Endothelial cell of umbilical vein (primary cell): ENCODE measurements at regions not wholly inside any gene's neighbourhood (a gene's known extent, or its start where the extent isn't known, plus 50 kb on each side); places are given as distances from the start of the nearest gene placed in this dataset.

Experiments
- BruUV-seq: library from RNA; stranded (reverse); fragments of 400-500 nt; replicated peaks from 2 replicates; lab custom pipeline; 2021; lab: Mats Ljungman, UMichigan
- CTCF ChIA-PET: fragments of 300-600, 350-600 bp; sonication (Branson Sonifier 250); formaldehyde crosslinking; loops from one replicate; lab custom pipeline; 2021; ENCODE audit warnings: antibody characterized with exemption, inconsistent platforms; lab: Charles Lee
- POLR2A ChIA-PET: fragments of 300-600, 350-600 bp; sonication (Branson Sonifier 250); formaldehyde crosslinking; loops from one replicate; lab custom pipeline; 2021; ENCODE audit warnings: antibody characterized with exemption, inconsistent platforms; lab: Charles Lee
- DNase-seq: peaks from one replicate; pipeline ENCODE4 v3.0.0-alpha.2; 2011; ENCODE audit warnings: low read depth, low spot score
- FAIRE-seq: peaks from 2 replicates; lab custom pipeline; 2011; peaks lifted over from hg19 to GRCh38; lab: Jason Lieb, UNC
- H2AFZ ChIP-seq: 2 replicates; pipeline ENCODE4 v1.6.0; 2012; ENCODE audit warnings: low read depth, low read length, control low read depth, inconsistent platforms
- H3K27ac ChIP-seq: 2 replicates; pipeline ENCODE4 v1.5.1; 2011; ENCODE audit warnings: low read depth, mild to moderate bottlenecking, control low read depth, low read length, moderate library complexity; ENCODE audit not compliant: insufficient read depth
- H3K27me3 ChIP-seq, 2 experiments: 2 replicates each; pipeline versions ENCODE4 v1.6.0 to v1.6.1; 2011; ENCODE audit warnings: low read length in 2 of 2, mixed read lengths in 1 of 2; ENCODE audit not compliant: control insufficient read depth in 2 of 2, insufficient read depth in 2 of 2
- H3K36me3 ChIP-seq, 2 experiments: 2 replicates in 1 of 2; 3 replicates in 1 of 2; pipeline ENCODE4 v1.5.1; 2011; ENCODE audit warnings: low read length in 2 of 2, mild to moderate bottlenecking in 1 of 2, moderate library complexity in 1 of 2; ENCODE audit not compliant: control insufficient read depth in 2 of 2, insufficient read depth in 2 of 2; ENCODE audit errors: extremely low read depth in 1 of 2
- H3K4me1 ChIP-seq: 3 replicates; pipeline ENCODE4 v1.5.1; 2011; ENCODE audit warnings: mild to moderate bottlenecking, low read length; ENCODE audit not compliant: control insufficient read depth, insufficient read depth; ENCODE audit errors: extremely low read depth
- H3K4me2 ChIP-seq: 2 replicates; pipeline ENCODE4 v1.6.1; 2011; ENCODE audit warnings: low read length, control low read depth, mixed read lengths; ENCODE audit not compliant: insufficient read depth
- H3K4me3 ChIP-seq, 3 experiments: fragments of 200-600 bp in 1 of 3; sonication (generic), shearing (Covaris generic) in 1 of 3; replicated peaks in 1 of 3; 2 replicates each; pipeline ENCODE4 v1.5.1; 2011 to 2016; ENCODE audit warnings: control low read depth in 3 of 3, low read length in 3 of 3, mild to moderate bottlenecking in 2 of 3, inconsistent platforms in 1 of 3, low read depth in 1 of 3, moderate library complexity in 1 of 3; ENCODE audit not compliant: insufficient read depth in 1 of 3
- H3K79me2 ChIP-seq: 2 replicates; pipeline ENCODE4 v1.6.0; 2012; ENCODE audit warnings: low read length, inconsistent platforms; ENCODE audit not compliant: control insufficient read depth, insufficient read depth
- H3K9ac ChIP-seq: replicated peaks from 2 replicates; pipeline ENCODE3; 2011; ENCODE audit warnings: low read length, control low read depth; ENCODE audit not compliant: insufficient read depth; ENCODE audit errors: extremely low read depth
- H3K9me1 ChIP-seq: replicated peaks from 3 replicates; pipeline ENCODE4 v1.6.0; 2011; ENCODE audit warnings: mild to moderate bottlenecking, low read length; ENCODE audit not compliant: control insufficient read depth, insufficient read depth; ENCODE audit errors: extremely low read depth
- H3K9me3 ChIP-seq: replicated peaks from 2 replicates; pipeline ENCODE4 v1.5.1; 2012; ENCODE audit warnings: low read length, inconsistent platforms; ENCODE audit not compliant: control insufficient read depth, insufficient read depth
- H4K20me1 ChIP-seq: replicated peaks from 2 replicates; pipeline ENCODE3; 2011; ENCODE audit warnings: mild to moderate bottlenecking, low read length; ENCODE audit not compliant: control insufficient read depth, insufficient read depth; ENCODE audit errors: extremely low read depth
- EZH2 ChIP-seq: IDR thresholded peaks from 2 replicates; pipeline ENCODE4 v1.6.1; 2012; ENCODE audit warnings: borderline replicate concordance, low read depth, mild to moderate bottlenecking, moderate library complexity, low read length, inconsistent platforms; ENCODE audit not compliant: severe bottlenecking
- FOS ChIP-seq: IDR thresholded peaks from 2 replicates; pipeline ENCODE4 v1.6.1; 2011; ENCODE audit warnings: mild to moderate bottlenecking, low read length, moderate library complexity, borderline replicate concordance; ENCODE audit not compliant: insufficient read depth
- GATA2 ChIP-seq: IDR thresholded peaks from 2 replicates; pipeline ENCODE4 v1.7.0; 2011; ENCODE audit warnings: low read depth, mild to moderate bottlenecking, moderate library complexity, mixed read lengths, low read length; ENCODE audit not compliant: insufficient read length, insufficient read depth
- JUN ChIP-seq: IDR thresholded peaks from 2 replicates; pipeline ENCODE4 v1.6.1; 2011; ENCODE audit warnings: borderline replicate concordance, low read depth; ENCODE audit not compliant: insufficient read length, insufficient read depth
- MYC ChIP-seq: IDR thresholded peaks from one replicate; pipeline ENCODE4 v1.6.1; 2011; ENCODE audit warnings: mild to moderate bottlenecking, low read depth, low read length
- POLR2A ChIP-seq: IDR thresholded peaks from 2 replicates; pipeline ENCODE4 v1.6.1; 2012; ENCODE audit warnings: low read depth, mild to moderate bottlenecking, control low read depth, low read length
- POLR2AphosphoS5 ChIP-seq: IDR thresholded peaks from 2 replicates; pipeline ENCODE4 v1.6.1; 2012; ENCODE audit warnings: low read depth, mild to moderate bottlenecking, control low read depth, low read length, moderate library complexity; ENCODE audit not compliant: insufficient read depth
- dilution Hi-C: fragments of 300-500 bp; cut with MboI; formaldehyde crosslinking; loops from one replicate; pipeline ENCODE4 v1.15.0; 2019; ENCODE audit warnings: low sequenced_read_pairs; ENCODE audit not compliant: extremely low pct_ligation_motif_present
- intact Hi-C: fragments of 100-400 bp; cut with micrococcal nuclease; formaldehyde crosslinking; loops from one replicate; pipeline ENCODE4 v1.10.0; 2022
- TF ChIP-seq, protein P1 (sequence below): IDR thresholded peaks from 2 replicates; pipeline ENCODE4 v1.6.1; 2011; ENCODE audit not compliant: insufficient read depth, insufficient read length
- TF ChIP-seq, protein P2 (sequence below), 2 donors: IDR thresholded peaks; 1 replicate in 1 of 2; 2 replicates in 1 of 2; pipeline ENCODE4 v1.5.1; 2011; ENCODE audit warnings: low read length in 2 of 2, mild to moderate bottlenecking in 2 of 2, moderate library complexity in 2 of 2, control low read depth in 1 of 2, inconsistent platforms in 1 of 2, low read depth in 1 of 2; ENCODE audit not compliant: insufficient read depth in 1 of 2; ENCODE audit errors: extremely low read depth in 1 of 2

DNA sequence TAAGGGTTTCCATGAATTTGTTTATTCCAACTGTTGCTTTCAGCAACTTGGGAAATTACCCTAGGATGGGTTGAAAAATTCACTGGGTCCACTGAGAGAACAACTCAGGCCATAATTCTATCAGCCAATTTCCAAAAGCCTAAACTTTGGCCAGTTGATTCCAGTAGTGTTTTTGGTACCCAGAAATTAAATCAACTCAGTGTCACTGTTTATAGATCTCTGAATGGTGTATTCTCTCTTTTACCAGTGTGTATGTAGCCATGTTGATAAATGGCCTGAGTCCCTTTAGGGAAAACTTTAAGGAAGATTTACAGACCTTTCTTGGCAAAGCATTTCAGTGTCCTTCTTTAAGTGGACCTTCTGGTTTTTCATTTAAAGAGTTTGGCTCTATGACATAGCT, 636.4 kb downstream of the OTOL1 start:
- Histone ChIP-seq H2AFZ (no peak overlapping the region), H3K79me2 (no peaks in the 10 kb centered on the region), H3K9me3 (no peaks in the 10 kb centered on the region), H3K36me3 (no peaks in the 10 kb centered on the region), H3K9me1 (no peaks in the 10 kb centered on the region), H3K9ac (no peak overlapping the region), H3K4me3 (no peak overlapping the region), H3K4me2 (no peak overlapping the region), H3K4me1 (no peaks in the 10 kb centered on the region), H3K27ac (no peak overlapping the region), H4K20me1 (no peaks in the 10 kb centered on the region), H3K27me3 (no peaks in the 10 kb centered on the region)
- ChIA-PET POLR2A (no interaction called here), CTCF (no interaction called here)
- TF ChIP-seq GATA2 = no peak
- TF ChIP-seq, protein P1, sequence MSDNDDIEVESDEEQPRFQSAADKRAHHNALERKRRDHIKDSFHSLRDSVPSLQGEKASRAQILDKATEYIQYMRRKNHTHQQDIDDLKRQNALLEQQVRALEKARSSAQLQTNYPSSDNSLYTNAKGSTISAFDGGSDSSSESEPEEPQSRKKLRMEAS = no peak
- TF ChIP-seq JUN = no peak
- TF ChIP-seq, protein P2, sequence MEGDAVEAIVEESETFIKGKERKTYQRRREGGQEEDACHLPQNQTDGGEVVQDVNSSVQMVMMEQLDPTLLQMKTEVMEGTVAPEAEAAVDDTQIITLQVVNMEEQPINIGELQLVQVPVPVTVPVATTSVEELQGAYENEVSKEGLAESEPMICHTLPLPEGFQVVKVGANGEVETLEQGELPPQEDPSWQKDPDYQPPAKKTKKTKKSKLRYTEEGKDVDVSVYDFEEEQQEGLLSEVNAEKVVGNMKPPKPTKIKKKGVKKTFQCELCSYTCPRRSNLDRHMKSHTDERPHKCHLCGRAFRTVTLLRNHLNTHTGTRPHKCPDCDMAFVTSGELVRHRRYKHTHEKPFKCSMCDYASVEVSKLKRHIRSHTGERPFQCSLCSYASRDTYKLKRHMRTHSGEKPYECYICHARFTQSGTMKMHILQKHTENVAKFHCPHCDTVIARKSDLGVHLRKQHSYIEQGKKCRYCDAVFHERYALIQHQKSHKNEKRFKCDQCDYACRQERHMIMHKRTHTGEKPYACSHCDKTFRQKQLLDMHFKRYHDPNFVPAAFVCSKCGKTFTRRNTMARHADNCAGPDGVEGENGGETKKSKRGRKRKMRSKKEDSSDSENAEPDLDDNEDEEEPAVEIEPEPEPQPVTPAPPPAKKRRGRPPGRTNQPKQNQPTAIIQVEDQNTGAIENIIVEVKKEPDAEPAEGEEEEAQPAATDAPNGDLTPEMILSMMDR (IDR thresholded peaks at IDR 0.05; ENCODE audit: extremely low read depth in 1 of 2, insufficient read depth in 1 of 2, low read depth in 1 of 2, low read length in 2 of 2) = no peak
- no peak for TF ChIP-seq POLR2AphosphoS5
- no peak for TF ChIP-seq FOS
- no TSS peak for BruUV-seq
- dilution Hi-C loops (no loop called here), intact Hi-C loops (no loop called here)
- FAIRE-seq = no peak
- no peak for DNase-seq

DNA sequence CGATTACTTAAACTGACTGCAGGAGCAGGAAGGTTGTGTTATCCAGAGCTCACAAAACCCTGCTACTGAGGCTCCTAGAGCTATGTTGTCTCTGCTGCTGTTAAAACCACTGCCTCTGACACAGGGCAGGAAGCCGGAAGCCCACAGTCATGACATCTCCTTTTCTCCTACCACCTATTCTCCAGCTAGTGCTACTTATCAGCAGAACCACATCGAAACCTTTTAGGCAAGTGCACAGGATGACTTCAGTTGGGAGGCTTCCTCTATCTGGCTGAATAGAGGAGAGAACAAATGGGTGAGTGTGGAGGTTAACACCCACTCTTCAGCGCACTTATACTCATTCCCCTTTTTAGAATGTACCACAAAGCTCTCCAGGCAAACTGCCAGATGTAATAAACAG, 638.0 kb downstream of the OTOL1 start:
- Histone ChIP-seq H2AFZ (no peak overlapping the region), H3K9me3 (no peaks in the 10 kb centered on the region), H3K4me3 (no peak overlapping the region), H3K27me3 (no peaks in the 10 kb centered on the region), H4K20me1 (no peaks in the 10 kb centered on the region), H3K36me3 (no peaks in the 10 kb centered on the region), H3K4me1 (no peaks in the 10 kb centered on the region), H3K9me1 (no peaks in the 10 kb centered on the region), H3K9ac (no peak overlapping the region), H3K79me2 (no peaks in the 10 kb centered on the region), H3K27ac (no peak overlapping the region), H3K4me2 (no peak overlapping the region)
- dilution Hi-C loops = no loop called here
- intact Hi-C loops = no loop called here
- DNase-seq (no peak), FAIRE-seq (no peak)
- no TSS peak for BruUV-seq
- TF ChIP-seq POLR2A = no peak
- no peak for TF ChIP-seq JUN
- TF ChIP-seq POLR2AphosphoS5 = no peak
- TF ChIP-seq FOS = no peak
- TF ChIP-seq, protein P2 (IDR thresholded peaks at IDR 0.05; ENCODE audit: extremely low read depth in 1 of 2, insufficient read depth in 1 of 2, low read depth in 1 of 2, low read length in 2 of 2) = no peak
- TF ChIP-seq, protein P1 = no peak
- no peak for TF ChIP-seq MYC
- no peak for TF ChIP-seq GATA2
- no peak for TF ChIP-seq EZH2
- CTCF ChIA-PET = no interaction called here
- POLR2A ChIA-PET = no interaction called here
